HEK293 (cell line): ENCODE measurements at regions not wholly inside any gene's neighbourhood (a gene's known extent, or its start where the extent isn't known, plus 50 kb on each side); places are given as distances from the start of the nearest gene placed in this dataset.

Experiments used
- CTCF ChIA-PET: fragments of 350-600 bp; formaldehyde crosslinking; extraction: SDS; loops from one replicate; lab custom pipeline; 2021; ENCODE audit warnings: antibody characterized with exemption; lab: Yijun Ruan, JAX
- POLR2A ChIA-PET: fragments of 300-600 bp; formaldehyde crosslinking; extraction: SDS; loops from one replicate; lab custom pipeline; 2020; ENCODE audit warnings: antibody characterized with exemption, inconsistent platforms; lab: Yijun Ruan, JAX
- H3K27ac ChIP-seq: fragments of 200-500 bp; sonication (Bioruptor generic); 2 replicates; pipeline ENCODE4 v1.5.1; 2014; ENCODE audit warnings: low read depth, low read length, control low read depth, inconsistent platforms; ENCODE audit errors: extremely low read depth
- H3K36me3 ChIP-seq, 2 experiments: fragments of 200-500 bp in 1 of 2; sonication (Bioruptor generic) in 1 of 2; 1 replicate in 1 of 2; 2 replicates in 1 of 2; pipeline ENCODE4 v1.5.1; 2014 to 2017; ENCODE audit warnings: inconsistent platforms in 2 of 2, low read length in 2 of 2; ENCODE audit not compliant: control insufficient read depth in 2 of 2, insufficient read depth in 1 of 2
- H3K4me1 ChIP-seq: fragments of 200-500 bp; sonication (Bioruptor generic); 2 replicates; pipeline ENCODE4 v1.5.1; 2014; ENCODE audit warnings: mild to moderate bottlenecking, low read length, inconsistent platforms; ENCODE audit not compliant: control insufficient read depth, insufficient read depth
- H3K4me3 ChIP-seq: 2 replicates; pipeline ENCODE4 v1.5.1; 2011; ENCODE audit warnings: low read depth, mild to moderate bottlenecking, control low read depth, low read length, moderate library complexity
- H3K9me3 ChIP-seq: fragments of 200-500 bp; sonication (Bioruptor generic); 2 replicates; pipeline ENCODE4 v1.5.1; 2014; ENCODE audit warnings: low read depth, low read length, inconsistent platforms; ENCODE audit not compliant: control insufficient read depth, insufficient read depth
- HOXD13 ChIP-seq: sonication (generic); formaldehyde crosslinking; IDR thresholded peaks from 2 replicates; pipeline ENCODE4 v1.8.0; 2022; ENCODE audit warnings: missing genetic modification reagents, borderline replicate concordance
- PRDM2 ChIP-seq: fragments of 450-650 bp; formaldehyde crosslinking; IDR thresholded peaks from 2 replicates; pipeline ENCODE4 v1.5.1; 2016; ENCODE audit warnings: missing biosample characterization, missing genetic modification characterization, borderline replicate concordance
- ZBTB7A ChIP-seq: fragments of 450-650 bp; formaldehyde crosslinking; IDR thresholded peaks from 2 replicates; pipeline ENCODE4 v1.5.1; 2016; ENCODE audit warnings: low read depth, missing biosample characterization, missing genetic modification characterization
- ZFP3 ChIP-seq: fragments of 450-650 bp; formaldehyde crosslinking; IDR thresholded peaks from 2 replicates; pipeline ENCODE4 v1.5.1; 2016; ENCODE audit warnings: low read depth, missing biosample characterization, missing genetic modification characterization
- ZFP37 ChIP-seq: fragments of 450-650 bp; formaldehyde crosslinking; IDR thresholded peaks from 2 replicates; pipeline ENCODE4 v1.5.1; 2016; ENCODE audit warnings: missing biosample characterization, missing genetic modification characterization
- ZNF133 ChIP-seq: fragments of 450-650 bp; formaldehyde crosslinking; IDR thresholded peaks from 2 replicates; pipeline ENCODE4 v1.5.1; 2016; ENCODE audit warnings: missing biosample characterization, missing genetic modification characterization
- ZNF140 ChIP-seq: fragments of 450-650 bp; formaldehyde crosslinking; IDR thresholded peaks from 2 replicates; pipeline ENCODE4 v1.5.1; 2016; ENCODE audit warnings: missing biosample characterization, missing genetic modification characterization
- ZNF2 ChIP-seq: fragments of 450-650 bp; formaldehyde crosslinking; IDR thresholded peaks from 2 replicates; pipeline ENCODE4 v1.5.1; 2016; ENCODE audit warnings: missing biosample characterization, missing genetic modification characterization
- ZNF214 ChIP-seq: fragments of 450-650 bp; formaldehyde crosslinking; IDR thresholded peaks from 2 replicates; pipeline ENCODE4 v1.5.1; 2017; ENCODE audit warnings: missing biosample characterization, mild to moderate bottlenecking, missing genetic modification characterization, borderline replicate concordance
- ZNF223 ChIP-seq: fragments of 450-650 bp; formaldehyde crosslinking; IDR thresholded peaks from 2 replicates; pipeline ENCODE4 v1.5.1; 2016; ENCODE audit warnings: missing biosample characterization, missing genetic modification characterization
- ZNF26 ChIP-seq: fragments of 450-650 bp; formaldehyde crosslinking; IDR thresholded peaks from 2 replicates; pipeline ENCODE4 v1.5.1; 2016; ENCODE audit warnings: missing biosample characterization, missing genetic modification characterization
- ZNF324 ChIP-seq: fragments of 450-650 bp; formaldehyde crosslinking; IDR thresholded peaks from 2 replicates; pipeline ENCODE4 v1.5.1; 2016; ENCODE audit warnings: missing biosample characterization, missing genetic modification characterization
- ZNF416 ChIP-seq: fragments of 450-650 bp; formaldehyde crosslinking; IDR thresholded peaks from 2 replicates; pipeline ENCODE4 v1.5.1; 2016; ENCODE audit warnings: missing biosample characterization, missing genetic modification characterization
- ZNF555 ChIP-seq: fragments of 450-650 bp; formaldehyde crosslinking; conservative IDR thresholded peaks from 2 replicates; pipeline ENCODE4 v1.5.1; 2017; ENCODE audit warnings: missing biosample characterization, mild to moderate bottlenecking, missing genetic modification characterization, inconsistent platforms
- ZNF610 ChIP-seq: fragments of 450-650 bp; formaldehyde crosslinking; IDR thresholded peaks from 2 replicates; pipeline ENCODE4 v1.5.1; 2016; ENCODE audit warnings: missing biosample characterization, missing genetic modification characterization, borderline replicate concordance
- ZNF623 ChIP-seq: fragments of 450-650 bp; formaldehyde crosslinking; IDR thresholded peaks from 2 replicates; pipeline ENCODE4 v1.5.1; 2016; ENCODE audit warnings: missing biosample characterization, missing genetic modification characterization
- ZNF626 ChIP-seq: fragments of 450-650 bp; sonication (Bioruptor Pico); formaldehyde crosslinking; IDR thresholded peaks from 2 replicates; pipeline ENCODE4 v1.5.1; 2018; ENCODE audit warnings: missing biosample characterization, missing genetic modification characterization, inconsistent platforms
- ZNF76 ChIP-seq: fragments of 450-650 bp; formaldehyde crosslinking; IDR thresholded peaks from 2 replicates; pipeline ENCODE4; 2016; ENCODE audit warnings: low read depth, missing biosample characterization, missing genetic modification characterization, borderline replicate concordance
- ZSCAN23 ChIP-seq: fragments of 450-650 bp; formaldehyde crosslinking; IDR thresholded peaks from 2 replicates; pipeline ENCODE4 v1.5.1; 2016; ENCODE audit warnings: missing biosample characterization, missing genetic modification characterization
- TF ChIP-seq, protein P1 (sequence below): fragments of 450-650 bp; formaldehyde crosslinking; IDR thresholded peaks from 2 replicates; pipeline ENCODE4 v1.5.1; 2016; ENCODE audit warnings: missing biosample characterization, missing genetic modification characterization, borderline replicate concordance
- TF ChIP-seq, protein P2 (sequence below): fragments of 450-650 bp; formaldehyde crosslinking; IDR thresholded peaks from 2 replicates; pipeline ENCODE4 v1.5.1; 2016; ENCODE audit warnings: missing biosample characterization, missing genetic modification characterization
- TF ChIP-seq, protein P3 (sequence below): fragments of 450-650 bp; formaldehyde crosslinking; IDR thresholded peaks from 2 replicates; pipeline ENCODE4 v1.5.1; 2016; ENCODE audit warnings: missing biosample characterization, missing genetic modification characterization

DNA sequence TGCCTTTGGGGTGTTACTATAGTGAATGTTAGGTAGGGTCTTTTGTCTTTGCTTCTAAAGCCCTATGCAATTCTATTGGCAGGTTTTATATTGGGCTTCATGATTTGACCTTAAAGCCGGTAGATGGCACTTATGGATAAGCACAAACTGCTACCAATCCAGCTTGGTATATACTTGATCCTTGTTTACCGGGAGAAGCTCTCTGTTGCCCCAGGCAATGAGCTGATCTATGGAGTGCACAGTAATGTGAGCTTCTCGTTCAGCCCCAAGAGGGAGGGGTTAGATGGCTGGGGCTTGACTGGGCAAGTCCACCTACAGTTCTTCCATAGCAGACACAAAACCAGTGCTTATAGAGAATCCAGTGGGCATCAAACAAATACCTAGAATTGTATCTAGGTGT is 287.2 kb upstream of the CT83 start (continued):
- TF ChIP-seq ZNF223 (no peak), ZNF76 (no peak), HOXD13 (no peak), ZBTB7A (tag by site-specific recombination) (no peak), ZFP3 (no peak), ZNF555 (tag by site-specific recombination) (no peak), ZNF610 (tag by site-specific recombination) (no peak), ZNF623 (tag by site-specific recombination) (no peak), ZNF2 (tag by site-specific recombination) (no peak)

GRCh38 chrX:116732214-116732613 is 269.4 kb upstream of the CT83 start:
- TF ChIP-seq ZNF133 (tag by site-specific recombination) (no peak), ZNF140 (tag by site-specific recombination) (no peak), ZNF623 (tag by site-specific recombination) (no peak), ZSCAN23 (tag by site-specific recombination) (no peak)
- TF ChIP-seq, protein P1, sequence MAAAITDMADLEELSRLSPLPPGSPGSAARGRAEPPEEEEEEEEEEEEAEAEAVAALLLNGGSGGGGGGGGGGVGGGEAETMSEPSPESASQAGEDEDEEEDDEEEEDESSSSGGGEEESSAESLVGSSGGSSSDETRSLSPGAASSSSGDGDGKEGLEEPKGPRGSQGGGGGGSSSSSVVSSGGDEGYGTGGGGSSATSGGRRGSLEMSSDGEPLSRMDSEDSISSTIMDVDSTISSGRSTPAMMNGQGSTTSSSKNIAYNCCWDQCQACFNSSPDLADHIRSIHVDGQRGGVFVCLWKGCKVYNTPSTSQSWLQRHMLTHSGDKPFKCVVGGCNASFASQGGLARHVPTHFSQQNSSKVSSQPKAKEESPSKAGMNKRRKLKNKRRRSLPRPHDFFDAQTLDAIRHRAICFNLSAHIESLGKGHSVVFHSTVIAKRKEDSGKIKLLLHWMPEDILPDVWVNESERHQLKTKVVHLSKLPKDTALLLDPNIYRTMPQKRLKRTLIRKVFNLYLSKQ (tag by site-specific recombination), result no peak
- ChIA-PET CTCF (no interaction called here), POLR2A (no interaction called here)
- no peaks in the 10 kb centered on the region for H3K36me3 ChIP-seq
- H3K27ac ChIP-seq, result no peak overlapping the region
- no peaks in the 10 kb centered on the region for H3K9me3 ChIP-seq
- H3K4me1 ChIP-seq, result no peaks in the 10 kb centered on the region
- no peak overlapping the region for H3K4me3 ChIP-seq

- Histone ChIP-seq H3K9me3 (no peaks in the 10 kb centered on the region), H3K4me3 (no peak overlapping the region), H3K4me1 (no peaks in the 10 kb centered on the region), H3K27ac (no peak overlapping the region), H3K36me3 (no peaks in the 10 kb centered on the region)
- POLR2A ChIA-PET, result no interaction called here
- CTCF ChIA-PET, result no interaction called here
- TF ChIP-seq ZNF626 (tag by site-specific recombination) (no peak), ZNF416 (no peak), ZFP37 (tag by site-specific recombination) (no peak), ZNF214 (no peak), ZNF26 (no peak), PRDM2 (tag by site-specific recombination) (no peak), ZNF324 (tag by site-specific recombination) (no peak)
- TF ChIP-seq, protein P2, sequence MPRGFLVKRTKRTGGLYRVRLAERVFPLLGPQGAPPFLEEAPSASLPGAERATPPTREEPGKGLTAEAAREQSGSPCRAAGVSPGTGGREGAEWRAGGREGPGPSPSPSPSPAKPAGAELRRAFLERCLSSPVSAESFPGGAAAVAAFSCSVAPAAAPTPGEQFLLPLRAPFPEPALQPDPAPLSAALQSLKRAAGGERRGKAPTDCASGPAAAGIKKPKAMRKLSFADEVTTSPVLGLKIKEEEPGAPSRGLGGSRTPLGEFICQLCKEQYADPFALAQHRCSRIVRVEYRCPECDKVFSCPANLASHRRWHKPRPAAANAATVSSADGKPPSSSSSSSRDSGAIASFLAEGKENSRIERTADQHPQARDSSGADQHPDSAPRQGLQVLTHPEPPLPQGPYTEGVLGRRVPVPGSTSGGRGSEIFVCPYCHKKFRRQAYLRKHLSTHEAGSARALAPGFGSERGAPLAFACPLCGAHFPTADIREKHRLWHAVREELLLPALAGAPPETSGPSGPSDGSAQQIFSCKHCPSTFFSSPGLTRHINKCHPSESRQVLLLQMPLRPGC (tag by site-specific recombination), result no peak
- TF ChIP-seq, protein P3, sequence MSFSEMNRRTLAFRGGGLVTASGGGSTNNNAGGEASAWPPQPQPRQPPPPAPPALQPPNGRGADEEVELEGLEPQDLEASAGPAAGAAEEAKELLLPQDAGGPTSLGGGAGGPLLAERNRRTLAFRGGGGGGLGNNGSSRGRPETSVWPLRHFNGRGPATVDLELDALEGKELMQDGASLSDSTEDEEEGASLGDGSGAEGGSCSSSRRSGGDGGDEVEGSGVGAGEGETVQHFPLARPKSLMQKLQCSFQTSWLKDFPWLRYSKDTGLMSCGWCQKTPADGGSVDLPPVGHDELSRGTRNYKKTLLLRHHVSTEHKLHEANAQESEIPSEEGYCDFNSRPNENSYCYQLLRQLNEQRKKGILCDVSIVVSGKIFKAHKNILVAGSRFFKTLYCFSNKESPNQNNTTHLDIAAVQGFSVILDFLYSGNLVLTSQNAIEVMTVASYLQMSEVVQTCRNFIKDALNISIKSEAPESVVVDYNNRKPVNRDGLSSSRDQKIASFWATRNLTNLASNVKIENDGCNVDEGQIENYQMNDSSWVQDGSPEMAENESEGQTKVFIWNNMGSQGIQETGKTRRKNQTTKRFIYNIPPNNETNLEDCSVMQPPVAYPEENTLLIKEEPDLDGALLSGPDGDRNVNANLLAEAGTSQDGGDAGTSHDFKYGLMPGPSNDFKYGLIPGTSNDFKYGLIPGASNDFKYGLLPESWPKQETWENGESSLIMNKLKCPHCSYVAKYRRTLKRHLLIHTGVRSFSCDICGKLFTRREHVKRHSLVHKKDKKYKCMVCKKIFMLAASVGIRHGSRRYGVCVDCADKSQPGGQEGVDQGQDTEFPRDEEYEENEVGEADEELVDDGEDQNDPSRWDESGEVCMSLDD, result no peak
Observed at GRCh38 chrX:116726806-116727205, 264.0 kb upstream of the CT83 start.
